ENCODE measurements at regions not wholly inside any gene's neighbourhood (a gene's known extent, or its start where the extent isn't known, plus 50 kb on each side); places are given as distances from the start of the nearest gene placed in this dataset.

DNA sequence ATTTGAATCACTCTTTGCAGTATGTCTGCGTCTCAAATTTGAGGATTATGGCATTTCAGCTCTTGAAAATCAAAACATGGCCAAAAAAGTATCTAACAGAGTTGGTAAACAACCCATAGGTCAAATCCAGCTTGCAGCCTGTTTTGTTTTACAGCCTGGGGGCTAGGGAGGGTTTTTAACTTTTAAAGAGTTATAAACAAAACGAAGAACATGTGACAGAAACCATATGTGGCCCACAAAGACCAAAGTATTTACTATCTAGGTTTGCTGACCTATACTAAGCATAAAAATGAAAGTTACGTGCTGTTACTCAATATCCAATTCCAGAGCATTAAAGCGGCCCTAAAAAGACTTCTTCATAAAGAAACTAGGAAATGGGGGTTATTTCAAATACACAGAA lies 55.5 kb upstream of the STARD3NL start:
- no peak overlapping the region for H3K27ac ChIP-seq
- no peak for TF ChIP-seq POLR2A (IDR thresholded peaks at IDR 0.05)
- TF ChIP-seq POLR2AphosphoS5 (IDR thresholded peaks at IDR 0.05), result no peak
- TF ChIP-seq, protein P1, sequence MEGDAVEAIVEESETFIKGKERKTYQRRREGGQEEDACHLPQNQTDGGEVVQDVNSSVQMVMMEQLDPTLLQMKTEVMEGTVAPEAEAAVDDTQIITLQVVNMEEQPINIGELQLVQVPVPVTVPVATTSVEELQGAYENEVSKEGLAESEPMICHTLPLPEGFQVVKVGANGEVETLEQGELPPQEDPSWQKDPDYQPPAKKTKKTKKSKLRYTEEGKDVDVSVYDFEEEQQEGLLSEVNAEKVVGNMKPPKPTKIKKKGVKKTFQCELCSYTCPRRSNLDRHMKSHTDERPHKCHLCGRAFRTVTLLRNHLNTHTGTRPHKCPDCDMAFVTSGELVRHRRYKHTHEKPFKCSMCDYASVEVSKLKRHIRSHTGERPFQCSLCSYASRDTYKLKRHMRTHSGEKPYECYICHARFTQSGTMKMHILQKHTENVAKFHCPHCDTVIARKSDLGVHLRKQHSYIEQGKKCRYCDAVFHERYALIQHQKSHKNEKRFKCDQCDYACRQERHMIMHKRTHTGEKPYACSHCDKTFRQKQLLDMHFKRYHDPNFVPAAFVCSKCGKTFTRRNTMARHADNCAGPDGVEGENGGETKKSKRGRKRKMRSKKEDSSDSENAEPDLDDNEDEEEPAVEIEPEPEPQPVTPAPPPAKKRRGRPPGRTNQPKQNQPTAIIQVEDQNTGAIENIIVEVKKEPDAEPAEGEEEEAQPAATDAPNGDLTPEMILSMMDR (IDR thresholded peaks at IDR 0.05), result no peak
- H3K36me3 ChIP-seq, result no peaks in the 10 kb centered on the region
- intact Hi-C loops (cut with DNase I), result no loop called here
- no peak for DNase-seq (ENCODE audit: low spot score)
- WGBS, result 80% methylated on average over 4 of the region's 4 CpGs
- no peaks in the 10 kb centered on the region for H3K4me1 ChIP-seq (replicated peaks)
- H3K9me3 ChIP-seq, result no peaks in the 10 kb centered on the region
- H3K27me3 ChIP-seq (replicated peaks; ENCODE audit: insufficient read depth), result no peaks in the 10 kb centered on the region
- H3K4me3 ChIP-seq, result no peak overlapping the region

DNA sequence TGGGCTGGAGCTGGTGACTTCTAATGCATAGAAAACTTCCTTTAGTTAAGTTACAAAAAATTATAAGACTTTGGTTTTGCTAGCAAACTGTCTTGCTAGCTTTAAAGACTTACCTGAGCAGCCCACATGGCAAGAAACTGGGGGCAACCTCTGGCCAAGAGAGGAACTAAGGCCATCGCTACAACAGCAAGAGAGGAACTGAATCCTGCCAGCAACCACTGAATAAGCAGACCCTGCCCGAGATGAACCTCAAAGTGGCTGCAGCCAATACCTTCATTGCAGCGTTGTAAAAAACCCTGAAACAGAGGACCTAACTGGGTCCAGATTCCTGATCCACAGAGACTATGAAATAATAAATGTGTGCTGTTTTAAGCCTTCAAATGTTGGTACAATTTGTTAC lies 54.6 kb upstream of the STARD3NL start:
- Histone ChIP-seq H3K4me3 (no peak overlapping the region), H3K27ac (no peak overlapping the region), H3K9me3 (no peaks in the 10 kb centered on the region), H3K27me3 (replicated peaks; ENCODE audit: insufficient read depth) (no peaks in the 10 kb centered on the region), H3K36me3 (no peaks in the 10 kb centered on the region), H3K4me1 (replicated peaks) (no peaks in the 10 kb centered on the region)
- WGBS, result 90% methylated on average over 3 of the region's 3 CpGs
- no peak for DNase-seq (ENCODE audit: low spot score)
- intact Hi-C loops (cut with DNase I), result no loop called here
- TF ChIP-seq POLR2AphosphoS5 (IDR thresholded peaks at IDR 0.05) (no peak), POLR2A (IDR thresholded peaks at IDR 0.05) (no peak)
- TF ChIP-seq, protein P1 (IDR thresholded peaks at IDR 0.05), result no peak

DNA sequence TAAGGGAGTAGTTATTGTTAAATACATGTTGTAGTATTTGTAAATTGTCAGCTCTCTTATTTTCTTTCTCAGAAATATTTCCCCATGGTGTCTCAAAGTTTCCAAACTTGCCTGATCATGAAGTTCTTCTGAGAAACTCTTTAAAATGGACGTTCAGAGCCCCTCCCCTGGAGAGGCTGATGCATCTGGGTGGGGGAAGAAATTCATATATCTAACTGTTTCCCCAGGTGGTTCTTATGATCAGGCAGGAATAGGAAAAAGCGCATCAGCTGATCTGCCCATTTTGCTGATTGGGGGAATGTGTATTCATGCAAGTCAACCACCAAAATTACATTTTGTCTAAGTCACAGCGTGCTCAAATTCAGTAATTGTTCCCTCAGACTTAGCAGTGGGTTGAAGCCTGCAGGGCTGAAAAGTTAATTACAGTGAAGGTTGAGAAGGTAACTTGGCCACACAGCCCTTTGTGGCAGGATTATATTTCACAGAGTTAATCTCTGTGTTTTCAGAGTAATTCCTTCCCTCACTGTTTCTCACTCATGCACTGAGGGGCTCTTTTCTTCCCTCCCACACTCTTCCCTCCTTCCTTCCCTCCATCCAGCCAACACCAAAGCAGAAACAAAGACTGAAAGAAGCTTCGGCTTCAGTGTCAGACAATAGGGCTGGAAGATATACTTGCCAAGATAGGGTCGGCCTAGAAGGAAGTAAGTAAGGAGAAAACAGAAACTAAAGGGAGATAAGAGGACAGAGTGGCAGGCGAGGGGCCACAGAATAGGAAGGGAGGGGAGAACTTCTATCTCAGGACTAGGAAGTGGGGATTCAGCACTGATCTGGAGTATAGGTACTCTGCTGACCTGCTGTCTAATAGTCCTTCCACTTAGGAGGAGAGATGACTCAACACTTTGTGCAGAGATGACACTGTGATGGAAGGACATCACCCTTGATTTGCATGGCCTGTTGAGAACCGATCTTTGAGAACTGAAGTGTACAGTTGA lies 50.5 kb upstream of the STARD3NL start:
- Histone ChIP-seq H3K4me1 (replicated peaks) (no peaks in the 10 kb centered on the region), H3K4me3 (no peak overlapping the region), H3K36me3 (no peaks in the 10 kb centered on the region), H3K9me3 (no peaks in the 10 kb centered on the region), H3K27ac (no peak overlapping the region), H3K27me3 (replicated peaks; ENCODE audit: insufficient read depth) (no peaks in the 10 kb centered on the region)
- TF ChIP-seq POLR2AphosphoS5 (IDR thresholded peaks at IDR 0.05), result no peak
- TF ChIP-seq, protein P1 (IDR thresholded peaks at IDR 0.05), result no peak
- TF ChIP-seq POLR2A (IDR thresholded peaks at IDR 0.05), result no peak
- intact Hi-C loops (cut with DNase I), result no loop called here
- DNase-seq (ENCODE audit: low spot score), result no peak
- WGBS, result 68% methylated on average over 7 of the region's 7 CpGs

Data from prostate gland (tissue), 2 donors.